ENCODE measurements at regions not wholly inside any gene's neighbourhood (a gene's known extent, or its start where the extent isn't known, plus 50 kb on each side); places are given as distances from the start of the nearest gene placed in this dataset.

DNA sequence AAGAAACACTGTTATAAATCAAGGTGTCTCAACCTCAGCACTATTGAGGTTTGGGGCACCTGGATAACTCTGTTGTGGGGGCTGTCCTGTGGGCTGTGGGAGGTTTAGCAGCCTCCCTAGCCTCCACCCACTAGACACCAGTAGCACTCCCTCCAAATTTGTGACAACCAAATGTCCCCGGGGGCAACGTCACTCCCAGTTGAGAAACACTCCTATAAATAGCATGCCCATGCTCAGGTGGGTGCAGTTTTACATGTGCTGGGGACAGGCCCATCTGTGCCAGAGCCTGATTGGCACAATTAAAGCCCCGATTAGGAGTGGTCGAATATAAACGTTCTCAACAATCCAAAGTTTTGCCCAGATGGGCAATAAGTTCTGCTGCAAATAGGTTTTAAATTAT, 78.9 kb downstream of the FAM50B start:
- Histone ChIP-seq H3K9me3 (no peaks in the 10 kb centered on the region), H3K36me3 (no peaks in the 10 kb centered on the region), H3K4me1 (peaks cover 0 to 18% of the 10 kb centered on the region in 2 donors), H3K27me3 (no peaks in the 10 kb centered on the region), H3K27ac (no peak overlapping the region), H3K4me3 (replicated peaks in 1 of 3) (no peak overlapping the region)
- WGBS, 2 donors: 58 to 78% methylated on average over 5 of the region's 5 CpGs
- intact Hi-C loops (cut with DNase I): loop anchor here (2.0 kb wide), 1 partner anchor 183 kb away; no protein-coding TSS in a partner anchor
- TF ChIP-seq, protein P1, sequence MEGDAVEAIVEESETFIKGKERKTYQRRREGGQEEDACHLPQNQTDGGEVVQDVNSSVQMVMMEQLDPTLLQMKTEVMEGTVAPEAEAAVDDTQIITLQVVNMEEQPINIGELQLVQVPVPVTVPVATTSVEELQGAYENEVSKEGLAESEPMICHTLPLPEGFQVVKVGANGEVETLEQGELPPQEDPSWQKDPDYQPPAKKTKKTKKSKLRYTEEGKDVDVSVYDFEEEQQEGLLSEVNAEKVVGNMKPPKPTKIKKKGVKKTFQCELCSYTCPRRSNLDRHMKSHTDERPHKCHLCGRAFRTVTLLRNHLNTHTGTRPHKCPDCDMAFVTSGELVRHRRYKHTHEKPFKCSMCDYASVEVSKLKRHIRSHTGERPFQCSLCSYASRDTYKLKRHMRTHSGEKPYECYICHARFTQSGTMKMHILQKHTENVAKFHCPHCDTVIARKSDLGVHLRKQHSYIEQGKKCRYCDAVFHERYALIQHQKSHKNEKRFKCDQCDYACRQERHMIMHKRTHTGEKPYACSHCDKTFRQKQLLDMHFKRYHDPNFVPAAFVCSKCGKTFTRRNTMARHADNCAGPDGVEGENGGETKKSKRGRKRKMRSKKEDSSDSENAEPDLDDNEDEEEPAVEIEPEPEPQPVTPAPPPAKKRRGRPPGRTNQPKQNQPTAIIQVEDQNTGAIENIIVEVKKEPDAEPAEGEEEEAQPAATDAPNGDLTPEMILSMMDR (IDR thresholded peaks at IDR 0.05): no peak
- no peak for TF ChIP-seq POLR2A (IDR thresholded peaks at IDR 0.05)
- no peak for DNase-seq

DNA sequence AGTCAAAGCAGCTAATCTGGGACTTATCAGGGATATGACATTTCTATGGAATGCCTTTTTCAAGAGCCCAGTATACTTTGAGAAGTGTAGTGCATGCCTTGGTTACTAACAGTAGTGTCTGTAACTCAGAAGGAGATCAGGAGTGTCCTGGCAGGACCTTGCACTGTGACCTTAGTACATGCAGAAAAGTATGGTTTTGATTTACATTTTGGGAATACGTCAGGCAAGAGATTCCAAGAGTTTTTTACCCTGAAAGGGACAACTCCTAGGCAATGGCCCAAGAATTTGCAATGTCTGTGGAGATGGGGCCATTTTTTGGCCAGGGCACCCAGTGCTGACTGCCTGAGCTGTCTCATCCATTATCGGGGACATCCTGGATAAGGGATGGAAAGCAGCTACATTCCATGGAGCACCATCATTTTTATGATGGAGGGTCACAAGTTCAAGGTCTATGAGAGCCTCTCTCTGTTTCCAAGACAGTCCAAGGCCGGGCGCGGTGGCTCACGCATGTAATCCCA, 80.2 kb downstream of the FAM50B start:
- DNase-seq: no peak
- intact Hi-C loops (cut with DNase I): loop anchor here (2.0 kb wide), 1 partner anchor 185 kb away; no protein-coding TSS in a partner anchor

DNA sequence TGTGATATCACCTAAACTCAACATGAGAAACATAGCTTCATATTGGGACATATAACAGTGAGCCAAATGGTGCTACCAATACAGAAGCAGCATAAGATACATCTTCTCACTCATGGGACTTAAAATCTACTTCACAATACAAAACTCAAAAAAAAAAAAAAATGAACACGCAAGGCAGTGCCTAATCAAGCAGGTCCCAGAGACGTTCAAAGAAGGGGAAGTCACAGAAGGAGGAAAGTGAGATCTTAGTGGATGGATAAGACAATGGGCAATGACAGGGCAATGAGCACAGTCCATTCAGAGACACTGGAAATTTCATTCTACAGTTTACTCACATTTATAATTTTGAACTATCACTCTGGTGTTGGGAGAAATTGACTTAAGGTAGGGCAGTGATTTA, 88.3 kb downstream of the FAM50B start:
- no peaks in the 10 kb centered on the region for H3K36me3 ChIP-seq
- TF ChIP-seq POLR2A (IDR thresholded peaks at IDR 0.05): no peak
- TF ChIP-seq, protein P1 (IDR thresholded peaks at IDR 0.05): no peak
- DNase-seq: no peak
- H3K4me1 ChIP-seq: peaks cover 0 to 10% of the 10 kb centered on the region in 2 donors
- 76 to 81% methylated on average over 2 of the region's 2 CpGs for WGBS, 2 donors
- intact Hi-C loops (cut with DNase I): loop anchor here (10.0 kb wide), 2 partner anchors 47 to 53 kb away; no protein-coding TSS in a partner anchor
- H3K4me3 ChIP-seq (replicated peaks in 1 of 3): no peak overlapping the region
- H3K9me3 ChIP-seq: no peaks in the 10 kb centered on the region
- H3K27ac ChIP-seq: no peak overlapping the region
- no peaks in the 10 kb centered on the region for H3K27me3 ChIP-seq

More for the DNA sequence above, 80.2 kb downstream of the FAM50B start:
- peaks cover 0 to 21% of the 10 kb centered on the region in 2 donors for H3K4me1 ChIP-seq
- H3K36me3 ChIP-seq: no peaks in the 10 kb centered on the region
- WGBS, 2 donors: 79 to 93% methylated on average over 6 of the region's 6 CpGs
- H3K27me3 ChIP-seq: no peaks in the 10 kb centered on the region
- H3K27ac ChIP-seq: no peak overlapping the region
- H3K9me3 ChIP-seq: no peaks in the 10 kb centered on the region
- H3K4me3 ChIP-seq (replicated peaks in 1 of 3): no peak overlapping the region
- TF ChIP-seq POLR2A (IDR thresholded peaks at IDR 0.05): no peak
- TF ChIP-seq, protein P1 (IDR thresholded peaks at IDR 0.05): no peak

DNA sequence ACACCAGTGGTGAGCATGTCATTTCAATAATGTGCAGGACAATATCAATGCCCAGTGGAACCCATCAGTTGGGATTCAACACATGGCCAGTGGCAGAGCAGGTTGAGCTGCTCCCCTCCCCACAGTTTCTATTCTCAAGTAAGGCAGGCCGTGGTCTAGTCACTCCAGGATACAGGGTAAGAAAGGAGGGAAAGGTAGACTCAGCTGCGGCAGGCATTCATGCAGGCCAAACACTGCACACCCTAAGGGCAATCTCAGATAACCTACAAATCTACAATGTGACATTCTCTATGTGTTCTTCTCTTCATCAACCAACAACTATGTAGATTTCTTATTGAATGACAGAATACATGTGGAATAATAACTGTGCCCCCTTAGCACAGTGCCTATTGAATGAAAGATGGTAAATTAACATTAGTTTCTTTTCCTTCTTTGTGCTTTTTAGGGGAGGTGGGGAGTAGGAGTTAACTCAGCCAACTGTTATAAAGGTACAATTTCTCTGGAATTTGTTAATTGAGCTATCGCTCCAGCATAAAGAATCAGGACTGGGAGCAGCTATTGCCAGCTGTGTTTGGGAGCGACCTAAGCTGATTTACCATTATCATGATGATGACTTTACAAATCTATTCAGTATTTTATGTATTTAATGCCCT, 89.7 kb downstream of the FAM50B start:
- H3K9me3 ChIP-seq: no peaks in the 10 kb centered on the region
- intact Hi-C loops (cut with DNase I): loop anchor here (10.0 kb wide), 2 partner anchors 46 to 54 kb away; no protein-coding TSS in a partner anchor
- no peaks in the 10 kb centered on the region for H3K4me1 ChIP-seq
- TF ChIP-seq, protein P1 (IDR thresholded peaks at IDR 0.05): no peak
- TF ChIP-seq POLR2A (IDR thresholded peaks at IDR 0.05): no peak
- no peaks in the 10 kb centered on the region for H3K27me3 ChIP-seq
- no peak overlapping the region for H3K4me3 ChIP-seq (replicated peaks in 1 of 3)
- WGBS, 2 donors: 91 to 96% methylated on average over 4 of the region's 4 CpGs
- H3K36me3 ChIP-seq: no peaks in the 10 kb centered on the region
- no peak overlapping the region for H3K27ac ChIP-seq
- DNase-seq: no peak

DNA sequence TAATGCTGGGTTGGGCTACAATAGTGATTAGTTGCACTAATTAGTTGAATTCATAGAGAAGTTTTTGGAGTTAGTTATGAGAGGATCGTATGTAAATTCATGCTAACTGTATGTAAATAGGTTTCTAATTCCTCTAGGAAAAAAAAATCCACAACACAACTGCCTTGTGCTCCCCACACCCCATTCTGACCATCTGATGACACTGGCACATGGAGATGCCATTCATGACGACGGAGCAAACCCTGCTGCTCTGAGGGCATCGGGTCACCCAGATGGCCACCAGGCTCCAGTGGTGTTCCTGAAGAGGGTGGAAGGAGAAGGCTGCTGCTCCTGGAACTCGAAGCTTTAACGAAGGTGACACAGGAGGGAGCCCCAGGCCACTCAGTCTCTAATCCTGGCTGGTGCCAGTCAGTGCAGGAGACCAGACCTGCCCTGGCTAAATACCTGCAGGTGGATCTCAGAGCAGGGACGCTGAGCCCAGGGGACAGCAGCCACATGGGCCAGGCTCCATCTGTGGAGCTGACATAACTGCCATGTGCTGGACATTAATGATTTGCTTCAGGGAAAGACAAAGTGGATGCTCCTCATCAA, 90.3 kb downstream of the FAM50B start:
- WGBS, 2 donors: 81 to 88% methylated on average over 3 to 7 of the region's 7 CpGs
- no peaks in the 10 kb centered on the region for H3K9me3 ChIP-seq

More for the DNA sequence above, 90.3 kb downstream of the FAM50B start:
- no peaks in the 10 kb centered on the region for H3K4me1 ChIP-seq
- H3K27ac ChIP-seq: no peak overlapping the region
- H3K36me3 ChIP-seq: no peaks in the 10 kb centered on the region
- no peak for DNase-seq
- intact Hi-C loops (cut with DNase I): loop anchor here (10.0 kb wide), 2 partner anchors 45 to 55 kb away; no protein-coding TSS in a partner anchor
- no peaks in the 10 kb centered on the region for H3K27me3 ChIP-seq
- no peak overlapping the region for H3K4me3 ChIP-seq (replicated peaks in 1 of 3)
- TF ChIP-seq, protein P1 (IDR thresholded peaks at IDR 0.05): no peak
- TF ChIP-seq POLR2A (IDR thresholded peaks at IDR 0.05): no peak
